DMS 273 (cell line): ENCODE measurements at regions not wholly inside any gene's neighbourhood (a gene's known extent, or its start where the extent isn't known, plus 50 kb on each side); places are given as distances from the start of the nearest gene placed in this dataset.
A peak's percentile ranks its signal among the peaks of the same experiment; 100 is the strongest.

Source experiments
- DNase-seq: peaks from one replicate; lab custom pipeline; 2025; ENCODE audit not compliant: unreplicated experiment; lab: John Stamatoyannopoulos, UW

DNA sequence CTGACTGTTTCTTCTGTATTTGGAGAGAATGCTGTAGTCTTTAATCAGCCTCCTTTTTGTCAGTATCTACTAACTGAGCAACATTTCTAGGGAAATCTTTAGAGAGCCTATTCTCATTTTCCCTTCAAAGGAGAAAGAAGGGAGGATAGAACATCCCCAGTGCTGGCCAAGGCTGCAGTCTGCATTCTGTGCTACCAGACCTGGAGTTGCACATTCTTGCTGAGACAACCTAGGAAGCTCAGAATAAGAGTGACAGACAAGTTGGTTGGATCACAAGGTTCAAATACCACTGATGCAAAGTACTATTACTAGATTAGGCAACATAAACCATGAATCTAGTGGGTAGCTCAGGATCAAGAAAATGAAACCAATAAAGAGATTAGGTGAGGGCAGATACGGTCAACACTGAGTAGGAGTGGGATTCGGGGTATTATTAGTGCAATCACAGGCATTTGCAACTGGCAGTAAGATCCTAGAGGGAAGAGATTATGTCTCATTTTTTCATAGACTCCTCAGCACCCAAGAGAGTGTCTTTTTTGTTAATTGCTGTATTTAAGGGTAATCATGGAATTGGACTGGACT is 213.5 kb upstream of the FAM83B start:
- no peak for DNase-seq

DNA sequence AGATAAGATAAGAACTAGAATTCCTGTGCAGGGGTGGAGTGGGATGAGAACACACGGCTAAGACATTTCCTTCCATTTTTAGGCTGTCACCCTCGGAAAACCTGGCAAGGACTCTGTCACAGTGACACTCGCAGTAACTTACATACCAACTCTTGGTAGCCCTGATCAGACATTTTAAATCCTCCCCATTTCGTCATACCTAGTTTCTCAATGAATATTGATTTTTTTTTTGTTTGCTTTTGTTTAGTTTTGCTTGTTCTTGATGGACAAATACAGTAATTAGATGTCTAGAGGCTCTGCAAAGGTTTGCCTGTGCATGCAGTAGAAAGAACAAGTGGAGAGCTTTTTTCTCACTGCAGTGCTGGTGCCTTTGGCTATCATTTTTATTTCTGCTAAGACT is 213.0 kb upstream of the FAM83B start:
- DNase-seq, result no peak

DNA sequence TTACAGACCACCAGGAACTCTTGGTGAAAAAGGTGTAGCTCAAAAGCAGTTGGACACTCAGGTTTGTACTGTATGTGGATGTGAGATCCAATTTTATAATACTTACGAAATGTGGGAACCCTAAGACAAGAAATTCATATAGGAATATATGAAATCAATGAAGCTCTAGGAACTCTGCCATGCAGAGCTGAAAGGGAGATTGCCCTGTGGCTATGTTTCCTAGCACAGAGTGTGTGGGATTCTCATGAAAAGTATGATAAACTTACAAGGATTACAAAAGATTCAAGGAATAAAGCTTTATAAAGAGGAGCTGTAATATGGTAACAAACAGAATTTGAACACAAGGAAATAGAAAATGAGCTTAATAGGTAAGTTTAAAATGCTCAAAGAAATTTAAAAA is 205.7 kb upstream of the FAM83B start:
- no peak for DNase-seq

DNA sequence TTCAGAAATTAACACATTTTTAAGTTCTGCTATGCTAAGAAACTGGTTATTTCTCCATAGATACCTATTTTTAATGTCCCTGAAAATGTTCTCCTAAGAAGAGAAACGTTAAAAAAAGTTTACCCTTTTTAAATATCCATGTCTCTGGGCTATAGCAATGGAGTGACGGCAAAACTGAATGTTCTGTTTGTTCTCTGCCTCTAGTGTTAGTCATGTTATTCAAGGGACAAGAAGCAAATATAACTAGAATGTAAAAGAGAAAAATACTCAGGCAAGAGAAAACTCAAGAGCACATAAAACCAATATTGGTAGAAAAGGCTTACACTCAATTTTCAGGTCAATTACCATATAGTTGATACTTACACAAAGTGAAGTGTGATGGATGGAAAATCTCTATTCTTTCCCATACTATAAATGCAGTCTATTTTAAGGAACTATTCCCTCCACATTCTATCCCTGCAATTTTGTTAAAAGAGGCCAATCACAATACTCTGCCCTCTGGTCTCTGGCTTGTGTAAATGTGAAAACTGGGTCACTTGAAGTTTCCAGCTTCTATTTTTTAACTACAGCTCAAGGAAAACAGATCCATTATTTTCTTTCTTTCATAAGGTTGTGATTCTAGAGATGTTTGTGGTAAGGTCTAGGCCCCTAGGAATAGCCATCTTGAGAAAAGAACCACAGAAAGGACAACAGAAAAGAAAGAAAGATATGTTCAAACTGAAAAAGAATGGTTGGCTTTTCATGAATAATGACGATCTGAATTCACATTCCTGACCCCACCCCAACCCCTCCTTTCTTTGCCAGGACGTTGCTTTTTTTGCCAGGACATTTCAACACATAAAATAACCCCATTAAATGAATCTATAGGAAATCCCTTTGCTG is 200.3 kb upstream of the FAM83B start:
- DNase-seq, result no peak

- no peak for DNase-seq
Measured at GRCh38 chr6:54646951-54647664, 199.5 kb upstream of the FAM83B start.

- DNase-seq, result no peak
Measured at GRCh38 chr6:54654381-54654780, 192.2 kb upstream of the FAM83B start.

- no peak for DNase-seq
Measured at GRCh38 chr6:54655162-54655561, 191.4 kb upstream of the FAM83B start.

DNA sequence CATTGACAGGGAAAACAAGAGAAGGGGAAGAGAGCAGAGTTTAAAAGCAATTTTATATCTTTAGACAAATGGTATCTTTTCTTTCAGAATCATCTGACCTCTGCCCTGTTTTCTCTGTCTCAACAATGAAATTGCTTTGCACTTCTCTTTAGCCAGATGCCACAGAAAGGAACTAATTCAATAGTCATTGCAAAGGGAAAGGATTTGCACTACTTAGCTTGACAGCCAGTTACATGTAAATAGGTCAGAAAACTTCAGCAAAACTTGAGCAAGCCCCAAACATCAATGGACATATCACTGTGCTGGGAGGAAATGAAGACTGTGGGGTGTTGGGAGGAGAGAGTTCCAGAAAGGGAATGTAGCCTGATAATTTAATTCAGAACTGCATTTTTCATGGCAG is 181.3 kb upstream of the FAM83B start:
- DNase-seq, result no peak

DNA sequence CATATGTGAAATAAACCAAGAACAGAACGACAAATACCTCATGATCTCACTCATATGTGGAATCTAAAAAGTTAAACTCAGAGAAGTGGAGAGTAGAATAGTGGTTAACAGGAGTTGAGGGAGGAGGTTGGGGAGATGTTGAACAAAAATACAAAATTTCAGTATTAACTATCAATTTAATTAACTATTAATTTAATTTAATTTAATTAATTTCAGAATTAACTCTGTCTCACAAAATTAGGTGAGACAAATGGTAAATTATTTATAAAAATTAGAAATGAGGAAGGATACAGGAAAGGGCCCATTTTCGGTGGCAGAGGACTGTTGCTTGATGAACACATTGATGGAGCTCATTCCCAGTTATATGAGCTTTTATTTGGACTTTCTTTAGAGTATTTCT is 166.0 kb upstream of the FAM83B start:
- DNase-seq, result no peak

GRCh38 chr6:54681267-54681666 is 165.3 kb upstream of the FAM83B start:
- no peak for DNase-seq

DNA sequence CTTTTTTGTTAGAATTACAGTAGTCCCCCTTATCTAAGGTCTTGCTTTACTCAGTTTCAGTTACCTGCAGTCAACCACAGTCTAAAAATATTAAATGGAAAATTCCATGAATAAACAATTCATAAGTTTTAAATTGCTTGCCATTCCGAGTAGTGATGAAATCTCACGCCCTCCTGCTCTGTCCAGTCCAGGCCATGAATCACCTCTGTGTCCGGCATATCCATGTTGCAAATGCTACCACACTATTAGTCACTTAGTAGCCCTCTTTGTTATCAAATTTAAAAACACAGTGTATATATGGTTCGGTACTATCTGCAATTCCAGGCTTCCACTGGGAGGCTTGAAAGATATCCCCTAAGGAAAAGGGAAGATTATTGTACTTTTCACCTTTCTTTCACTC is 164.6 kb upstream of the FAM83B start:
- DNase-seq, result no peak

- DNase-seq, result no peak
Measured at GRCh38 chr6:54689620-54690019, 157.0 kb upstream of the FAM83B start.

DNA sequence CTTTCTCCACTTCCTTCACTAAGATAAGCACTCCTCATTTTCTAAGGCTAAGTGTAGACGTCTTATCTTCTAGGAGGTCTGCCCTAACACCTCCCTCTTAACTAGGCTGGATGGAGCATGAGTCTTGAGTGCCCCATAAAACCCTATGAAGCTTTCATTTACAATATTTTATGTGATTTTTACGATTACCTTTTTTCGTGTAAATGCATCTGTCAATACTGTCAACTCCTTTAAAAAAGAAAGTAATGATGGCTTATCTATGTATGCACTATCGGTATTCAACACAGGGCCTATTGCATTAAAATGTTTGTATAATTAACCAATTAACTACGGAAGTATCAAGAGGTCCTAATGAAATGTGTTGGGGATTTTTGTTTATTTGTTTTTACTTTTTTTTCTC is 156.0 kb upstream of the FAM83B start:
- DNase-seq, result no peak

DNA sequence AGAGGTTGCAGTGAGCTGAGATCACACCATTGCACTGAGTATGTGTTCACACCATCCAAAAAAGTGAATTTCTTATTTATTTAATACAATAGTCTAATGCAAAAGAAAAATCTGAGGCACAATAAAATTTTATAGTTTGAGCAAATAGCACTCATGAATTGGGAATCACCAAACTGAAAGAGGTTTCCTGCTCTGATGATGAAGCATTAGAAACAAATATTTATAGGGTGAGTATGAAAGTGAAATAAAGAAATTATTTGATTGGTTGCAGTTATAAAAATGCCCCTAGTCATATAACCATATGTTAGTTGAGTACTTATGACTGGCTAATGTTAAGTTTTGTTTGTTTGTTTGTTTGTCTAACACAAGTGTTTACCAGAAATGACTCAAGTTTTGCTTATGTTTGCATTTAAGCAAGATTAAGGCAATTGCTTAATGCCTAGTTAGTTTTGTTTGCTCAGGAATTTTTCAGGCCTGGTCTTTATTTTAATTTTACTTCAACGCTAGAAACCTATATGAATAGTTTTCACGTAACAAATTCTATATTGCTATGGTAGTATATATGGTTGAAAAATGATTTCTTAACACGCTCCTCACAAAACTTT is 151.5 kb upstream of the FAM83B start:
- no peak for DNase-seq

- no peak for DNase-seq
Measured at GRCh38 chr6:54695815-54696214, 150.8 kb upstream of the FAM83B start.

- DNase-seq, result peak; percentile 24
Measured at GRCh38 chr6:54697424-54697823, 149.1 kb upstream of the FAM83B start.

GRCh38 chr6:54698974-54699373 is 147.6 kb upstream of the FAM83B start:
- DNase-seq, result no peak

DNA sequence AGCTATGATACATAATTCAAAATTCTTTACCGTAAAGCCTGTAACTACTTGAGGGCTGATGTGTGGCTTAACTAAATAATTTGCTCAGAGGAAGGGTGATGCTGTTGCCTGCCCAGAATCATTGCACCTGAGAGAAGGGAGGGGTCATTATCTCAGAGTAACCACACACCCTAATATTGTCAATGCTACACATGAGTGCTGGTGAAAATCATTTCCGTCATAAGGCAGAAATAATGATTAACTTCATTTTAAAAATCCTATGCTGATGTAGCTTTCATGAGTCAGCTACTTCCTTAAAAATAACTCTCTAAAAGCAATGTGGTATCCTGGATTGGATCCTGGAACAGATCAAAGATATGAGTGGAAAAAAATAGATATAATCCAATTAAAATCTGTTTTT is 146.4 kb upstream of the FAM83B start:
- no peak for DNase-seq

DNA sequence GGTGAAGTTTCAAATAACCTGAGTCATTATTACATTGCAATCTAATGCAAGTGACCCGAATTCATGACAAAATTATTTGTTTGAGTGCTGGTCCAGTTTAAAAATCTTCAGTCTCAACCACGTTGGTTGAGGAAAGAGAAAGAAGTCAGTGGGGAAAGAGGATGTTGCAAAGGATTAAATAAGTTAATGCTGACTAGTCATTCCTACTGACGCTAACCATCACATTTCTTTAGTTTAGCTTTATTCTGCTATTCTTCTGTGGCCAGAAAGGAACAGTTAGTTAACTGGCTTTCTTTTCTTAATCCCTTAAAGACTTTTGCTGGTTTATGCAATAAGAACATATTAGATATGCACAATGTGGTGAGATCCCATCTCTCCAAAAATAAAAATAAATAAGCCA is 143.8 kb upstream of the FAM83B start:
- no peak for DNase-seq

GRCh38 chr6:54706391-54706790 is 140.2 kb upstream of the FAM83B start:
- DNase-seq, result no peak

DNA sequence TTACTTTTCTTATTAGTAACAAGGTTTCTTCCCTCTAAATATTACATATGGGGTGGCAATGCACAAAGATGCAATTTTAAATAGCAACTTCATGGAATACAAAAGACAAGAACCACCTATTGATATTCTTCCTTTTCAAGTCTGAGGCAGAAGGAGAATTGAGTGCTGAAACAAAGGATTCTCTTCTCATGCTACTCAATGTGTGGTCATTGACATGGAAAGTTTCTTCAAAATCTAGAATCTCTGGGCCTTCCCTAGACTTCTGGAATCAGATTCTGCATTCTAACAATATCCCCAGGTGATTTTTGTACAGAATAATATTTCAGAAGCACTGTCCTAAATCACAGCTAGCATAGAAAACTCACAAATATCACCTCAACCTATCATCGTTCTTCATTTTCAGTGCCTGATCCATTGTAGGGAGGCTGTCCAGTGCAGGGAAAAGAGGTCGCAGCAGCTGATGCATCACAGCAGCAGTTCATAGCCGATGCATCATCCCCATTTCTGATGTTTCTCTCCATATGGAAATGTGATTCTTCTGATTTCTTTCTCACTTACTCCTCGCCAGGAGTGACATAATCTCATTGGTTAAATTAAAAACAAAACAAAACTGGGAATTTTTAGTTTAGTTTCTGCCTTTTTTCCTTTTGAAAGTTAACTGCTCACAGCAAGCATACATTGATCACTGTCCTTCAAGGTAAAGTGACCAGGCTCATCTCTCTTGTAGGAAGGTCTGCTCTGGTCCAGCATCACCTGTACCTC is 139.5 kb upstream of the FAM83B start:
- DNase-seq, result no peak
